Ishikawa (cell line): ENCODE measurements at regions not wholly inside any gene's neighbourhood (a gene's known extent, or its start where the extent isn't known, plus 50 kb on each side); places are given as distances from the start of the nearest gene placed in this dataset.

Experiments
- CEBPB ChIP-seq: IDR thresholded peaks from 2 replicates; pipeline ENCODE4 v1.6.1; 2012
- CREB1 ChIP-seq: IDR thresholded peaks from 2 replicates; pipeline ENCODE4 v1.6.1; 2012; ENCODE audit warnings: low read depth
- EGR1 ChIP-seq: IDR thresholded peaks from 2 replicates; pipeline ENCODE4 v1.6.1; 2012
- EP300 ChIP-seq: IDR thresholded peaks from 2 replicates; pipeline ENCODE4 v1.6.1; 2012; ENCODE audit warnings: borderline replicate concordance
- FOXM1 ChIP-seq: IDR thresholded peaks from 2 replicates; pipeline ENCODE4 v1.6.1; 2012; ENCODE audit warnings: low read depth, borderline replicate concordance
- MAX ChIP-seq: IDR thresholded peaks from 2 replicates; pipeline ENCODE4 v1.6.1; 2012
- NFIC ChIP-seq: IDR thresholded peaks from 2 replicates; pipeline ENCODE4 v1.6.1; 2012
- RAD21 ChIP-seq: IDR thresholded peaks from 2 replicates; pipeline ENCODE4 v1.6.1; 2012; ENCODE audit warnings: low read depth
- REST ChIP-seq: IDR thresholded peaks from 2 replicates; pipeline ENCODE4 v1.6.1; 2012; ENCODE audit warnings: low read depth, mild to moderate bottlenecking
- TAF1 ChIP-seq: IDR thresholded peaks from 2 replicates; pipeline ENCODE4 v1.6.1; 2012; ENCODE audit warnings: low read depth, mild to moderate bottlenecking
- TCF12 ChIP-seq: IDR thresholded peaks from 2 replicates; pipeline ENCODE4 v1.6.1; 2012; ENCODE audit warnings: low read depth
- TEAD4 ChIP-seq: IDR thresholded peaks from 2 replicates; pipeline ENCODE4 v1.6.1; 2012
- USF1 ChIP-seq: IDR thresholded peaks from 2 replicates; pipeline ENCODE4 v1.6.1; 2012
- YY1 ChIP-seq: IDR thresholded peaks from 2 replicates; pipeline ENCODE4 v1.6.1; 2012; ENCODE audit warnings: low read depth
- ZBTB7A ChIP-seq: IDR thresholded peaks from 2 replicates; pipeline ENCODE4 v1.6.1; 2012; ENCODE audit warnings: low read depth

- TF ChIP-seq TAF1 (no peak), TEAD4 (no peak), ZBTB7A (no peak), EGR1 (no peak), MAX (no peak), YY1 (no peak), TCF12 (no peak)
Measured at GRCh38 chr17:34740565-34741520, 161.5 kb downstream of the TMEM132E start.

- TF ChIP-seq YY1 (no peak), TCF12 (no peak), EGR1 (no peak), EP300 (no peak), CEBPB (no peak)
Measured at GRCh38 chr17:34739386-34739785, 160.0 kb downstream of the TMEM132E start.

GRCh38 chr17:34736611-34737010 is 157.2 kb downstream of the TMEM132E start:
- no peak for TF ChIP-seq YY1

GRCh38 chr17:34733333-34733732 is 154.0 kb downstream of the TMEM132E start:
- no peak for TF ChIP-seq USF1

- TF ChIP-seq MAX (no peak), NFIC (no peak), FOXM1 (no peak), CREB1 (no peak), EP300 (no peak), EGR1 (no peak), REST (no peak), USF1 (no peak), ZBTB7A (no peak), TEAD4 (no peak), TCF12 (no peak), RAD21 (no peak), TAF1 (no peak), CEBPB (no peak), YY1 (no peak)
Measured at GRCh38 chr17:34730816-34731215, 151.4 kb downstream of the TMEM132E start.

- no peak for TF ChIP-seq TCF12
- TF ChIP-seq EP300: no peak
- no peak for TF ChIP-seq RAD21
- no peak for TF ChIP-seq TEAD4
- no peak for TF ChIP-seq NFIC
Measured at GRCh38 chr17:34728771-34729310, 149.5 kb downstream of the TMEM132E start.

GRCh38 chr17:34727601-34728000 is 148.2 kb downstream of the TMEM132E start:
- TF ChIP-seq MAX (no peak), NFIC (no peak), CREB1 (no peak), TCF12 (no peak), EGR1 (no peak), TEAD4 (no peak), ZBTB7A (no peak), USF1 (no peak)
